ENCODE measurements at regions not wholly inside any gene's neighbourhood (a gene's known extent, or its start where the extent isn't known, plus 50 kb on each side); places are given as distances from the start of the nearest gene placed in this dataset.

GRCh38 chr7:45359776-45360175 lies 202.2 kb downstream of the RAMP3 start:
- Mint-ChIP-seq H3K4me3 (no peak overlapping the region), H3K9me3 (peaks cover 6% of the 10 kb centered on the region), H3K36me3 (ENCODE audit: low read depth) (no peaks in the 10 kb centered on the region), H3K27me3 (ENCODE audit: low read depth) (no peaks in the 10 kb centered on the region), H3K4me1 (no peaks in the 10 kb centered on the region), H3K27ac (no peak overlapping the region)
- TF ChIP-seq, protein P1, sequence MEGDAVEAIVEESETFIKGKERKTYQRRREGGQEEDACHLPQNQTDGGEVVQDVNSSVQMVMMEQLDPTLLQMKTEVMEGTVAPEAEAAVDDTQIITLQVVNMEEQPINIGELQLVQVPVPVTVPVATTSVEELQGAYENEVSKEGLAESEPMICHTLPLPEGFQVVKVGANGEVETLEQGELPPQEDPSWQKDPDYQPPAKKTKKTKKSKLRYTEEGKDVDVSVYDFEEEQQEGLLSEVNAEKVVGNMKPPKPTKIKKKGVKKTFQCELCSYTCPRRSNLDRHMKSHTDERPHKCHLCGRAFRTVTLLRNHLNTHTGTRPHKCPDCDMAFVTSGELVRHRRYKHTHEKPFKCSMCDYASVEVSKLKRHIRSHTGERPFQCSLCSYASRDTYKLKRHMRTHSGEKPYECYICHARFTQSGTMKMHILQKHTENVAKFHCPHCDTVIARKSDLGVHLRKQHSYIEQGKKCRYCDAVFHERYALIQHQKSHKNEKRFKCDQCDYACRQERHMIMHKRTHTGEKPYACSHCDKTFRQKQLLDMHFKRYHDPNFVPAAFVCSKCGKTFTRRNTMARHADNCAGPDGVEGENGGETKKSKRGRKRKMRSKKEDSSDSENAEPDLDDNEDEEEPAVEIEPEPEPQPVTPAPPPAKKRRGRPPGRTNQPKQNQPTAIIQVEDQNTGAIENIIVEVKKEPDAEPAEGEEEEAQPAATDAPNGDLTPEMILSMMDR (IDR thresholded peaks at IDR 0.05; ENCODE audit: unreplicated experiment in 3 of 3) = no peak

DNA sequence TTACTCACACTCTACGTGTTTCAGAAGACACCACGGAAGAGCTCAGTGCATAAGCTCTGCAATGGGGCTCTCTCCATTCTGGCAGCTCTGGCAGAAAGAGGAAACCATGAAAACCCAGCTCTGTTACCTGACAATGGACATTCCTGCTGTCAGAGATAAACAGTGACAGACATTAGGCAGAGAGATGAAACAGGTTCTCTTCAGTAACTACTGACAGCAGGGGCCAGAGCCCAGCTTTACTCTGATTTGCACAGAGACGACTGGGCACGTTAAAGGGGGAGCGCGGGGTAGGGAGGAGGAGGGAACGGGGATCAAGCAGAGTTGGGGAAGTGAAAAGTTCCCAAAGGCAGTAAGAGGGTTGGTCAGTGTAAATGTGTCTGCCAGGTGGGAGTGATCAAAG lies 206.1 kb downstream of the RAMP3 start:
- H3K4me1 Mint-ChIP-seq = no peaks in the 10 kb centered on the region
- no peak overlapping the region for H3K27ac Mint-ChIP-seq
- H3K9me3 Mint-ChIP-seq = peaks cover 4% of the 10 kb centered on the region
- no peak overlapping the region for H3K4me3 Mint-ChIP-seq
- H3K36me3 Mint-ChIP-seq (ENCODE audit: low read depth) = no peaks in the 10 kb centered on the region
- no peaks in the 10 kb centered on the region for H3K27me3 Mint-ChIP-seq (ENCODE audit: low read depth)
- TF ChIP-seq, protein P1 (IDR thresholded peaks at IDR 0.05; ENCODE audit: unreplicated experiment in 3 of 3) = no peak

DNA sequence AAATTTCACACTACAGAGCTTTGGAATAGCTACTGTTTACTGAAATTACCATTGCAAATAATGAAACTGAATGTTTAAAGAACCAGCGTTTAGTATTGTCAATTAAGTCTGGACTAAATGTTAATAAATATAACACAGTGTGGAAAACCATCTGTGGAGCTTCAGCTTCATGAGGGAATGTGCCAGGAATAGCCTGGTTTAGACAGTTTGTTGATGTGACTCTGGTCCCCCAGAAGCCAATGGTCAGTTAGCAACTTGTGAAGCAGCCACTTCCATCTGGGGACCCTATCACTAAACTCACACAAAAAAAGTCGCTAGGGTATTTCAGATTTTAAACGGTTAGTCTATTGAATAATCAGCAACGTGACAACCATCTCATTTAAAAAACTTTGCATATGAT lies 207.8 kb downstream of the RAMP3 start:
- TF ChIP-seq, protein P1 (IDR thresholded peaks at IDR 0.05; ENCODE audit: unreplicated experiment in 3 of 3) = no peak
- H3K4me3 Mint-ChIP-seq = no peak overlapping the region
- H3K9me3 Mint-ChIP-seq = peaks cover 2% of the 10 kb centered on the region
- H3K4me1 Mint-ChIP-seq = no peaks in the 10 kb centered on the region
- H3K27me3 Mint-ChIP-seq (ENCODE audit: low read depth) = no peaks in the 10 kb centered on the region
- H3K36me3 Mint-ChIP-seq (ENCODE audit: low read depth) = no peaks in the 10 kb centered on the region
- no peak overlapping the region for H3K27ac Mint-ChIP-seq

GRCh38 chr7:45366475-45366874 lies 207.7 kb upstream of the ADCY1 start:
- TF ChIP-seq, protein P1 (IDR thresholded peaks at IDR 0.05; ENCODE audit: unreplicated experiment in 3 of 3) = no peak
- H3K4me3 Mint-ChIP-seq = no peak overlapping the region
- H3K36me3 Mint-ChIP-seq (ENCODE audit: low read depth) = no peaks in the 10 kb centered on the region
- peaks cover 2% of the 10 kb centered on the region for H3K9me3 Mint-ChIP-seq
- no peaks in the 10 kb centered on the region for H3K4me1 Mint-ChIP-seq
- no peaks in the 10 kb centered on the region for H3K27me3 Mint-ChIP-seq (ENCODE audit: low read depth)
- H3K27ac Mint-ChIP-seq = no peak overlapping the region

- Mint-ChIP-seq H3K4me1 (no peaks in the 10 kb centered on the region), H3K36me3 (ENCODE audit: low read depth) (no peaks in the 10 kb centered on the region), H3K4me3 (no peak overlapping the region), H3K27ac (no peak overlapping the region), H3K27me3 (ENCODE audit: low read depth) (no peaks in the 10 kb centered on the region), H3K9me3 (peaks cover 2% of the 10 kb centered on the region)
- TF ChIP-seq, protein P1 (IDR thresholded peaks at IDR 0.05; ENCODE audit: unreplicated experiment in 3 of 3) = no peak
Observed at GRCh38 chr7:45367026-45367425, 207.1 kb upstream of the ADCY1 start.

GRCh38 chr7:45368129-45368807 lies 205.9 kb upstream of the ADCY1 start:
- H3K4me1 Mint-ChIP-seq = no peaks in the 10 kb centered on the region
- no peaks in the 10 kb centered on the region for H3K36me3 Mint-ChIP-seq (ENCODE audit: low read depth)
- H3K9me3 Mint-ChIP-seq = peaks cover 6% of the 10 kb centered on the region
- no peak overlapping the region for H3K4me3 Mint-ChIP-seq
- TF ChIP-seq, protein P1 (IDR thresholded peaks at IDR 0.05; ENCODE audit: unreplicated experiment in 3 of 3) = no peak
- H3K27me3 Mint-ChIP-seq (ENCODE audit: low read depth) = peaks cover 3% of the 10 kb centered on the region
- no peak overlapping the region for H3K27ac Mint-ChIP-seq

Measured in nephron (organoid).